ENCODE measurements at regions not wholly inside any gene's neighbourhood (a gene's known extent, or its start where the extent isn't known, plus 50 kb on each side); places are given as distances from the start of the nearest gene placed in this dataset.
A peak's percentile ranks its signal among the peaks of the same experiment; 100 is the strongest.

GRCh38 chr2:198309673-198310280, 505.4 kb downstream of the PLCL1 start:
- WGBS (ENCODE audit: low lambda C conversion rate, missing lambda C conversion rate), result 15% methylated on average over 8 of the region's 8 CpGs

GRCh38 chr2:198309081-198309480, 504.7 kb downstream of the PLCL1 start:
- DNase-seq (ENCODE audit: low spot score), result no peak
- Histone ChIP-seq H3K4me2 (no peak overlapping the region), H3K4me3 (no peak overlapping the region), H2AFZ (no peak overlapping the region), H3K36me3 (replicated peaks; ENCODE audit: insufficient read depth, low read depth) (no peaks in the 10 kb centered on the region), H4K20me1 (ENCODE audit: insufficient read depth, poor library complexity, severe bottlenecking) (no peaks in the 10 kb centered on the region), H3K9me2 (replicated peaks; ENCODE audit: insufficient read depth) (no peaks in the 10 kb centered on the region), H3K27ac (no peak overlapping the region), H3K9me3 (ENCODE audit: low read depth) (no peaks in the 10 kb centered on the region), H3K79me2 (no peaks in the 10 kb centered on the region), H3K4me1 (ENCODE audit: insufficient read depth) (no peaks in the 10 kb centered on the region), H3K27me3 (no peaks in the 10 kb centered on the region)
- TF ChIP-seq CTCF (IDR thresholded peaks at IDR 0.05; ENCODE audit: poor library complexity) (no peak), EZH2phosphoT487 (IDR thresholded peaks at IDR 0.05; ENCODE audit: low read depth, severe bottlenecking, unreplicated experiment) (no peak)
- 86% methylated on average over 1 of the region's 1 CpG for WGBS (ENCODE audit: low lambda C conversion rate, missing lambda C conversion rate)

More at GRCh38 chr2:198309673-198310280, 505.4 kb downstream of the PLCL1 start:
- TF ChIP-seq EZH2 (IDR thresholded peaks at IDR 0.05; ENCODE audit: borderline replicate concordance) (no peak), EZH2phosphoT487 (IDR thresholded peaks at IDR 0.05; ENCODE audit: low read depth, severe bottlenecking, unreplicated experiment) (no peak), CTCF (IDR thresholded peaks at IDR 0.05; ENCODE audit: poor library complexity) (peak; percentile 89)
- Histone ChIP-seq H2AFZ (no peak overlapping the region), H3K27ac (no peak overlapping the region), H3K9me3 (ENCODE audit: low read depth) (no peaks in the 10 kb centered on the region), H3K9me2 (replicated peaks; ENCODE audit: insufficient read depth) (no peaks in the 10 kb centered on the region), H3K4me2 (no peak overlapping the region), H3K79me2 (no peaks in the 10 kb centered on the region), H3K4me1 (ENCODE audit: insufficient read depth) (no peaks in the 10 kb centered on the region), H4K20me1 (ENCODE audit: insufficient read depth, poor library complexity, severe bottlenecking) (no peaks in the 10 kb centered on the region), H3K4me3 (no peak overlapping the region), H3K27me3 (no peaks in the 10 kb centered on the region), H3K36me3 (replicated peaks; ENCODE audit: insufficient read depth, low read depth) (no peaks in the 10 kb centered on the region)
- DNase-seq (ENCODE audit: low spot score), result peak; percentile 67

GRCh38 chr2:198308368-198308767, 504.0 kb downstream of the PLCL1 start:
- no peak overlapping the region for H3K4me3 ChIP-seq
- no peaks in the 10 kb centered on the region for H3K9me3 ChIP-seq (ENCODE audit: low read depth)
- no peaks in the 10 kb centered on the region for H3K27me3 ChIP-seq
- DNase-seq (ENCODE audit: low spot score), result no peak
- H3K36me3 ChIP-seq (replicated peaks; ENCODE audit: insufficient read depth, low read depth), result no peaks in the 10 kb centered on the region
- 76% methylated on average over 3 of the region's 3 CpGs for WGBS (ENCODE audit: low lambda C conversion rate, missing lambda C conversion rate)
- TF ChIP-seq EZH2 (IDR thresholded peaks at IDR 0.05; ENCODE audit: borderline replicate concordance) (no peak), CTCF (IDR thresholded peaks at IDR 0.05; ENCODE audit: poor library complexity) (no peak), EZH2phosphoT487 (IDR thresholded peaks at IDR 0.05; ENCODE audit: low read depth, severe bottlenecking, unreplicated experiment) (no peak)
- H3K79me2 ChIP-seq, result no peaks in the 10 kb centered on the region
- no peaks in the 10 kb centered on the region for H4K20me1 ChIP-seq (ENCODE audit: insufficient read depth, poor library complexity, severe bottlenecking)
- H3K9me2 ChIP-seq (replicated peaks; ENCODE audit: insufficient read depth), result no peaks in the 10 kb centered on the region
- no peaks in the 10 kb centered on the region for H3K4me1 ChIP-seq (ENCODE audit: insufficient read depth)
- H2AFZ ChIP-seq, result no peak overlapping the region
- H3K4me2 ChIP-seq, result no peak overlapping the region
- no peak overlapping the region for H3K27ac ChIP-seq

All from hepatocyte (in vitro differentiated cells).